ENCODE measurements at regions not wholly inside any gene's neighbourhood (a gene's known extent, or its start where the extent isn't known, plus 50 kb on each side); places are given as distances from the start of the nearest gene placed in this dataset.

- Histone ChIP-seq H3K4me3 (ENCODE audit: low read depth, low read length) (no peak overlapping the region), H3K36me3 (replicated peaks) (no peaks in the 10 kb centered on the region), H3K27me3 (replicated peaks) (no peaks in the 10 kb centered on the region), H3K27ac (no peak overlapping the region)
- TF ChIP-seq CTCF (IDR thresholded peaks at IDR 0.05; ENCODE audit: low read depth, low read length, missing control alignments) = no peak
- in situ Hi-C loops (cut with HindIII; ENCODE audit: low pct_ligation_motif_present, low sequenced_read_pairs) = no loop called here
- DNase-seq = no peak
These were observed 221.5 kb downstream of the KCNC2 start for GRCh38 chr12:74988156-74988555.

Measured in brain microvascular endothelial cell (primary cell).